GM12865 (cell line): ENCODE measurements at regions not wholly inside any gene's neighbourhood (a gene's known extent, or its start where the extent isn't known, plus 50 kb on each side); places are given as distances from the start of the nearest gene placed in this dataset.

Source experiments
- DNase-seq: peaks from one replicate; pipeline ENCODE4 v3.0.0; 2010; ENCODE audit warnings: low read depth
- H3K4me3 ChIP-seq: 2 replicates; pipeline ENCODE4 v1.5.1; 2011; ENCODE audit warnings: mild to moderate bottlenecking, low read depth, low read length, control low read depth
- CTCF ChIP-seq: IDR thresholded peaks from 2 replicates; pipeline ENCODE4 v1.5.1; 2011; ENCODE audit warnings: low read length, control low read depth, low read depth, inconsistent platforms; ENCODE audit not compliant: insufficient read depth; ENCODE audit errors: missing control alignments

GRCh38 chr9:28648723-28649122 is 1075.4 kb upstream of the C9orf72 start:
- no peak overlapping the region for H3K4me3 ChIP-seq
- DNase-seq = no peak
- no peak for TF ChIP-seq CTCF

GRCh38 chr9:28650327-28650726 is 1077.0 kb upstream of the C9orf72 start:
- no peak overlapping the region for H3K4me3 ChIP-seq
- DNase-seq = no peak
- TF ChIP-seq CTCF = no peak

- H3K4me3 ChIP-seq = no peak overlapping the region
- no peak for TF ChIP-seq CTCF
- DNase-seq = no peak
Measured at GRCh38 chr9:28651050-28651722, 1077.9 kb upstream of the C9orf72 start.

- H3K4me3 ChIP-seq = no peak overlapping the region
- TF ChIP-seq CTCF = no peak
- no peak for DNase-seq
Measured at GRCh38 chr9:28653216-28653615, 1079.9 kb upstream of the C9orf72 start.

GRCh38 chr9:28656727-28657126 is 1083.4 kb upstream of the C9orf72 start:
- DNase-seq = no peak
- no peak for TF ChIP-seq CTCF
- no peak overlapping the region for H3K4me3 ChIP-seq

- no peak for TF ChIP-seq CTCF
- no peak for DNase-seq
- no peak overlapping the region for H3K4me3 ChIP-seq
Measured at GRCh38 chr9:28661853-28662252, 1088.6 kb upstream of the C9orf72 start.

GRCh38 chr9:28662675-28663074 is 1089.4 kb upstream of the C9orf72 start:
- no peak for TF ChIP-seq CTCF
- H3K4me3 ChIP-seq = no peak overlapping the region
- no peak for DNase-seq
